Activated T-helper 17 cell treated with anti-CD3 and anti-CD28 coated beads, Interleukin-2, amount 50 U/mL, for 72 hours (primary cell): ENCODE measurements at regions not wholly inside any gene's neighbourhood (a gene's known extent, or its start where the extent isn't known, plus 50 kb on each side); places are given as distances from the start of the nearest gene placed in this dataset.
"Not testable (repeated sequence)": the region's sequence is repeated elsewhere in the genome, so short reads cannot be mapped to it uniquely, and the experiment has no call there.

Source experiments
- ATAC-seq: fragments of 150-1000 bp; cut with Tn5 transposase; replicated peaks from 2 replicates; pipeline ENCODE4 v1.10.0; 2021; ENCODE audit warnings: mild to moderate bottlenecking, moderate library complexity
- H3K27ac Mint-ChIP-seq: one replicate; pipeline ENCODE4 v1.8.0; 2022; ENCODE audit warnings: mixed read lengths
- H3K27me3 Mint-ChIP-seq: one replicate; pipeline ENCODE4 v1.8.0; 2022; ENCODE audit warnings: mixed read lengths
- H3K36me3 Mint-ChIP-seq: one replicate; pipeline ENCODE4 v1.8.0; 2022; ENCODE audit warnings: low read depth, mild to moderate bottlenecking, mixed read lengths
- H3K4me1 Mint-ChIP-seq: one replicate; pipeline ENCODE4 v1.8.0; 2022; ENCODE audit warnings: mixed read lengths
- H3K4me3 Mint-ChIP-seq: one replicate; pipeline ENCODE4 v1.8.0; 2022; ENCODE audit warnings: mild to moderate bottlenecking, mixed read lengths
- H3K9me3 Mint-ChIP-seq: one replicate; pipeline ENCODE4 v1.8.0; 2022; ENCODE audit warnings: mixed read lengths

- no peaks in the 10 kb centered on the region for H3K9me3 Mint-ChIP-seq
- no peaks in the 10 kb centered on the region for H3K36me3 Mint-ChIP-seq
- H3K27me3 Mint-ChIP-seq, result peaks cover 16% of the 10 kb centered on the region
- ATAC-seq, result no peak
- no peak overlapping the region for H3K4me3 Mint-ChIP-seq
- H3K4me1 Mint-ChIP-seq, result no peaks in the 10 kb centered on the region
- H3K27ac Mint-ChIP-seq, result no peak overlapping the region
Observed at GRCh38 chr12:131192951-131193350, 239.2 kb downstream of the ADGRD1 start.

GRCh38 chr12:131194166-131194565 lies 240.5 kb downstream of the ADGRD1 start:
- no peak overlapping the region for H3K27ac Mint-ChIP-seq
- no peaks in the 10 kb centered on the region for H3K36me3 Mint-ChIP-seq

GRCh38 chr12:131195796-131196195 lies 242.1 kb downstream of the ADGRD1 start:
- Mint-ChIP-seq H3K4me1 (no peaks in the 10 kb centered on the region), H3K27me3 (peaks cover 16% of the 10 kb centered on the region), H3K27ac (no peak overlapping the region), H3K9me3 (no peaks in the 10 kb centered on the region), H3K4me3 (no peak overlapping the region), H3K36me3 (no peaks in the 10 kb centered on the region)
- ATAC-seq, result no peak

More at GRCh38 chr12:131194166-131194565, 240.5 kb downstream of the ADGRD1 start:
- no peak overlapping the region for H3K4me3 Mint-ChIP-seq
- ATAC-seq, result no peak
- peaks cover 16% of the 10 kb centered on the region for H3K27me3 Mint-ChIP-seq
- no peaks in the 10 kb centered on the region for H3K9me3 Mint-ChIP-seq
- no peaks in the 10 kb centered on the region for H3K4me1 Mint-ChIP-seq

GRCh38 chr12:131196220-131196619 lies 242.5 kb downstream of the ADGRD1 start:
- H3K9me3 Mint-ChIP-seq, result no peaks in the 10 kb centered on the region
- H3K27ac Mint-ChIP-seq, result no peak overlapping the region
- no peaks in the 10 kb centered on the region for H3K36me3 Mint-ChIP-seq
- no peak for ATAC-seq
- no peaks in the 10 kb centered on the region for H3K4me1 Mint-ChIP-seq
- no peak overlapping the region for H3K4me3 Mint-ChIP-seq
- peaks cover 16% of the 10 kb centered on the region for H3K27me3 Mint-ChIP-seq

- Mint-ChIP-seq H3K4me1 (no peaks in the 10 kb centered on the region), H3K36me3 (no peaks in the 10 kb centered on the region), H3K27me3 (peaks cover 16% of the 10 kb centered on the region), H3K27ac (no peak overlapping the region), H3K9me3 (no peaks in the 10 kb centered on the region), H3K4me3 (no peak overlapping the region)
- ATAC-seq, result no peak
Observed at GRCh38 chr12:131197490-131197889, 243.8 kb downstream of the ADGRD1 start.

GRCh38 chr12:131199221-131199620 lies 245.5 kb downstream of the ADGRD1 start:
- Mint-ChIP-seq H3K4me3 (no peak overlapping the region), H3K36me3 (no peaks in the 10 kb centered on the region), H3K9me3 (no peaks in the 10 kb centered on the region), H3K27me3 (peaks cover 4% of the 10 kb centered on the region), H3K27ac (no peak overlapping the region), H3K4me1 (no peaks in the 10 kb centered on the region)
- ATAC-seq, result no peak

- not testable (repeated sequence) for H3K4me1 Mint-ChIP-seq
- peak; percentile 80 for ATAC-seq
Observed at GRCh38 chr12:131201912-131202311, 248.2 kb downstream of the ADGRD1 start.

GRCh38 chr12:131202592-131203378 lies 249.1 kb downstream of the ADGRD1 start:
- no peaks in the 10 kb centered on the region for H3K27me3 Mint-ChIP-seq
- H3K9me3 Mint-ChIP-seq, result no peaks in the 10 kb centered on the region
- ATAC-seq, result no peak
- H3K27ac Mint-ChIP-seq, result no peak overlapping the region
- no peaks in the 10 kb centered on the region for H3K4me1 Mint-ChIP-seq
- no peak overlapping the region for H3K4me3 Mint-ChIP-seq
- no peaks in the 10 kb centered on the region for H3K36me3 Mint-ChIP-seq

More at GRCh38 chr12:131201912-131202311, 248.2 kb downstream of the ADGRD1 start:
- H3K36me3 Mint-ChIP-seq, H3K4me3 Mint-ChIP-seq, H3K27ac Mint-ChIP-seq, H3K9me3 Mint-ChIP-seq, H3K27me3 Mint-ChIP-seq: not testable (repeated sequence)

- Mint-ChIP-seq H3K4me1 (no peaks in the 10 kb centered on the region), H3K27ac (no peak overlapping the region), H3K9me3 (no peaks in the 10 kb centered on the region), H3K27me3 (no peaks in the 10 kb centered on the region), H3K36me3 (no peaks in the 10 kb centered on the region), H3K4me3 (no peak overlapping the region)
- no peak for ATAC-seq
Observed at GRCh38 chr12:131203666-131204415, 250.1 kb downstream of the ADGRD1 start.

- Mint-ChIP-seq H3K9me3 (no peaks in the 10 kb centered on the region), H3K27ac (no peak overlapping the region), H3K4me1 (no peaks in the 10 kb centered on the region), H3K4me3 (no peak overlapping the region), H3K27me3 (peaks cover under 1% of the 10 kb centered on the region), H3K36me3 (no peaks in the 10 kb centered on the region)
- no peak for ATAC-seq
Observed at GRCh38 chr12:131204416-131205274, 250.9 kb downstream of the ADGRD1 start.

GRCh38 chr12:131205275-131205933 lies 251.7 kb downstream of the ADGRD1 start:
- H3K9me3 Mint-ChIP-seq, ATAC-seq, H3K36me3 Mint-ChIP-seq, H3K4me3 Mint-ChIP-seq, H3K27me3 Mint-ChIP-seq, H3K4me1 Mint-ChIP-seq, H3K27ac Mint-ChIP-seq: not testable (repeated sequence)

GRCh38 chr12:131206630-131207299 lies 253.1 kb downstream of the ADGRD1 start:
- not testable (repeated sequence) for H3K36me3 Mint-ChIP-seq, H3K9me3 Mint-ChIP-seq, H3K27me3 Mint-ChIP-seq, H3K4me3 Mint-ChIP-seq, ATAC-seq, H3K4me1 Mint-ChIP-seq, H3K27ac Mint-ChIP-seq

GRCh38 chr12:131207300-131207660 lies 253.6 kb downstream of the ADGRD1 start:
- ATAC-seq, H3K9me3 Mint-ChIP-seq, H3K27ac Mint-ChIP-seq: not testable (repeated sequence)

GRCh38 chr12:131207841-131208240 lies 254.1 kb downstream of the ADGRD1 start:
- H3K4me3 Mint-ChIP-seq, H3K9me3 Mint-ChIP-seq, H3K36me3 Mint-ChIP-seq, H3K27ac Mint-ChIP-seq, H3K4me1 Mint-ChIP-seq, H3K27me3 Mint-ChIP-seq, ATAC-seq: not testable (repeated sequence)

More at GRCh38 chr12:131207300-131207660, 253.6 kb downstream of the ADGRD1 start:
- H3K36me3 Mint-ChIP-seq, H3K4me1 Mint-ChIP-seq, H3K27me3 Mint-ChIP-seq, H3K4me3 Mint-ChIP-seq: not testable (repeated sequence)
